ENCODE measurements at regions not wholly inside any gene's neighbourhood (a gene's known extent, or its start where the extent isn't known, plus 50 kb on each side); places are given as distances from the start of the nearest gene placed in this dataset.

GRCh38 chr12:115228434-115228833 lies 544.5 kb upstream of the TBX3 start:
- H3K27ac ChIP-seq = no peak overlapping the region
- WGBS, 2 donors = 91 to 93% methylated on average over 4 of the region's 4 CpGs
- TF ChIP-seq CTCF (IDR thresholded peaks at IDR 0.05) = no peak
- no peak for TF ChIP-seq POLR2A (IDR thresholded peaks at IDR 0.05)
- no peak for TF ChIP-seq EP300 (IDR thresholded peaks at IDR 0.05)
- no peak for TF ChIP-seq POLR2AphosphoS5 (IDR thresholded peaks at IDR 0.05)
- H3K9me3 ChIP-seq = no peaks in the 10 kb centered on the region
- no peaks in the 10 kb centered on the region for H3K27me3 ChIP-seq
- ATAC-seq (ENCODE audit: low FRiP score in 2 of 2) (no peak), DNase-seq (no peak)
- no peak overlapping the region for H3K4me3 ChIP-seq
- H3K36me3 ChIP-seq = no peaks in the 10 kb centered on the region
- H3K4me1 ChIP-seq = peaks cover 0 to 2% (median under 1%) of the 10 kb centered on the region in 4 donors

GRCh38 chr12:115227137-115227615 lies 543.2 kb upstream of the TBX3 start:
- H3K9me3 ChIP-seq = no peaks in the 10 kb centered on the region
- no peak for DNase-seq
- TF ChIP-seq POLR2AphosphoS5 (IDR thresholded peaks at IDR 0.05) (no peak), POLR2A (IDR thresholded peaks at IDR 0.05) (no peak), CTCF (IDR thresholded peaks at IDR 0.05) (no peak), EP300 (IDR thresholded peaks at IDR 0.05) (no peak)
- H3K36me3 ChIP-seq = no peaks in the 10 kb centered on the region
- 80 to 100% methylated on average over 3 to 4 of the region's 4 CpGs for WGBS, 2 donors
- H3K4me1 ChIP-seq = peaks cover 0 to 7% (median 2%) of the 10 kb centered on the region in 4 donors
- ATAC-seq (ENCODE audit: low FRiP score in 2 of 2) = no peak
- no peaks in the 10 kb centered on the region for H3K27me3 ChIP-seq
- no peak overlapping the region for H3K27ac ChIP-seq
- no peak overlapping the region for H3K4me3 ChIP-seq

GRCh38 chr12:115225845-115226244 lies 541.9 kb upstream of the TBX3 start:
- H3K4me1 ChIP-seq = peaks cover 0 to 7% (median 2%) of the 10 kb centered on the region in 4 donors
- H3K9me3 ChIP-seq = no peaks in the 10 kb centered on the region
- H3K36me3 ChIP-seq = no peaks in the 10 kb centered on the region
- no peak for ATAC-seq (ENCODE audit: low FRiP score in 2 of 2)
- no peak overlapping the region for H3K4me3 ChIP-seq
- no peak overlapping the region for H3K27ac ChIP-seq
- no peak for DNase-seq
- H3K27me3 ChIP-seq = no peaks in the 10 kb centered on the region
- 64 to 73% methylated on average over 4 of the region's 4 CpGs for WGBS, 2 donors
- no peak for TF ChIP-seq POLR2AphosphoS5 (IDR thresholded peaks at IDR 0.05)
- no peak for TF ChIP-seq EP300 (IDR thresholded peaks at IDR 0.05)
- TF ChIP-seq CTCF (IDR thresholded peaks at IDR 0.05) = no peak
- TF ChIP-seq POLR2A (IDR thresholded peaks at IDR 0.05) = no peak

GRCh38 chr12:115223991-115224390 lies 540.0 kb upstream of the TBX3 start:
- no peak for ATAC-seq (ENCODE audit: low FRiP score in 2 of 2)
- Histone ChIP-seq H3K4me3 (no peak overlapping the region), H3K27me3 (no peaks in the 10 kb centered on the region), H3K4me1 (peaks cover 0 to 7% (median 2%) of the 10 kb centered on the region in 4 donors), H3K9me3 (no peaks in the 10 kb centered on the region), H3K36me3 (no peaks in the 10 kb centered on the region), H3K27ac (no peak overlapping the region)
- no peak for DNase-seq
- 75 to 81% methylated on average over 4 of the region's 4 CpGs for WGBS, 2 donors
- TF ChIP-seq CTCF (IDR thresholded peaks at IDR 0.05) = no peak
- no peak for TF ChIP-seq EP300 (IDR thresholded peaks at IDR 0.05)
- no peak for TF ChIP-seq POLR2AphosphoS5 (IDR thresholded peaks at IDR 0.05)
- TF ChIP-seq POLR2A (IDR thresholded peaks at IDR 0.05) = no peak

GRCh38 chr12:115223322-115223721 lies 539.3 kb upstream of the TBX3 start:
- WGBS, 2 donors = 70 to 87% methylated on average over 4 of the region's 4 CpGs
- H3K27me3 ChIP-seq = no peaks in the 10 kb centered on the region
- ATAC-seq (ENCODE audit: low FRiP score in 2 of 2) (no peak), DNase-seq (peak in 1 of 2 donors; percentile 36)
- no peaks in the 10 kb centered on the region for H3K36me3 ChIP-seq
- H3K4me3 ChIP-seq = no peak overlapping the region
- H3K27ac ChIP-seq = no peak overlapping the region
- TF ChIP-seq CTCF (IDR thresholded peaks at IDR 0.05) = no peak
- no peak for TF ChIP-seq POLR2A (IDR thresholded peaks at IDR 0.05)
- TF ChIP-seq POLR2AphosphoS5 (IDR thresholded peaks at IDR 0.05) = no peak
- no peak for TF ChIP-seq EP300 (IDR thresholded peaks at IDR 0.05)
- H3K4me1 ChIP-seq = peaks cover 0 to 7% (median 2%) of the 10 kb centered on the region in 4 donors
- no peaks in the 10 kb centered on the region for H3K9me3 ChIP-seq

Data from upper lobe of left lung (tissue), 6 donors.